ENCODE measurements at regions not wholly inside any gene's neighbourhood (a gene's known extent, or its start where the extent isn't known, plus 50 kb on each side); places are given as distances from the start of the nearest gene placed in this dataset.

- TF ChIP-seq ZNF462 (CRISPR knock-in tag; IDR thresholded peaks at IDR 0.05): no peak
- TF ChIP-seq ETS1 (IDR thresholded peaks at IDR 0.05): no peak
- no peak for TF ChIP-seq POLR2AphosphoS5 (IDR thresholded peaks at IDR 0.05; ENCODE audit: low read depth)
Observed at GRCh38 chr9:15077946-15078729, 167.9 kb upstream of the FREM1 start (continued).

GRCh38 chr9:15073620-15074019 is 163.4 kb upstream of the FREM1 start:
- no peaks in the 10 kb centered on the region for H3K79me2 ChIP-seq (replicated peaks; ENCODE audit: insufficient read depth)
- H3K4me2 ChIP-seq: no peak overlapping the region
- H3K4me1 Mint-ChIP-seq: no peaks in the 10 kb centered on the region
- H3K9me3 Mint-ChIP-seq: no peaks in the 10 kb centered on the region
- no peak for TF ChIP-seq ZNF114 (CRISPR knock-in tag; IDR thresholded peaks at IDR 0.05)
- no peak for TF ChIP-seq POLR2AphosphoS5 (IDR thresholded peaks at IDR 0.05; ENCODE audit: low read depth)
- TF ChIP-seq ZNF331 (CRISPR knock-in tag; IDR thresholded peaks at IDR 0.05; ENCODE audit: low read depth): no peak
- TF ChIP-seq CREB1 (CRISPR knock-in tag; IDR thresholded peaks at IDR 0.05; ENCODE audit: low read depth): no peak
- no peak for TF ChIP-seq STAT1 (IDR thresholded peaks at IDR 0.05; ENCODE audit: unreplicated experiment)
- no peak for TF ChIP-seq ETS1 (IDR thresholded peaks at IDR 0.05)
- H3K4me1 ChIP-seq (ENCODE audit: insufficient read depth): no peaks in the 10 kb centered on the region
- H4K20me1 ChIP-seq (replicated peaks; ENCODE audit: insufficient read depth): no peaks in the 10 kb centered on the region
- H3F3A ChIP-seq (replicated peaks; ENCODE audit: low read depth): no peaks in the 10 kb centered on the region
- H3K27ac ChIP-seq (ENCODE audit: low read depth): no peak overlapping the region
- no peaks in the 10 kb centered on the region for H3K27me3 ChIP-seq (ENCODE audit: insufficient read depth)
- DNase-seq (ENCODE audit: low spot score) (no peak), ATAC-seq (no peak)
- no peak overlapping the region for H3K4me3 Mint-ChIP-seq
- H3K4me3 ChIP-seq: no peak overlapping the region
- H2AFZ ChIP-seq: no peak overlapping the region
- no peak overlapping the region for H3K27ac Mint-ChIP-seq
- no peaks in the 10 kb centered on the region for H3K36me3 ChIP-seq (ENCODE audit: insufficient read depth)
- H3K9me2 ChIP-seq (ENCODE audit: insufficient read depth): 0 out of 2 replicates have a peak, but pooled peaks cover 4% of the 10 kb centered on the region
- H3K27me3 Mint-ChIP-seq (ENCODE audit: insufficient read depth, low read depth, poor library complexity): no peaks in the 10 kb centered on the region
- H3K36me3 Mint-ChIP-seq (ENCODE audit: low read depth): no peaks in the 10 kb centered on the region

All from GM23338 (cell line).